T47D (cell line): ENCODE measurements at regions not wholly inside any gene's neighbourhood (a gene's known extent, or its start where the extent isn't known, plus 50 kb on each side); places are given as distances from the start of the nearest gene placed in this dataset.
"Not testable (repeated sequence)": the region's sequence is repeated elsewhere in the genome, so short reads cannot be mapped to it uniquely, and the experiment has no call there.

Source experiments
- DNase-seq, 2 experiments: peaks; one replicate each; pipeline versions ENCODE4 v3.0.0 to v3.0.0-alpha.2; 2011 to 2012; ENCODE audit warnings: low read depth in 1 of 2, low spot score in 1 of 2
- JUND ChIP-seq: IDR thresholded peaks from 2 replicates; pipeline ENCODE4 v1.6.1; 2012; ENCODE audit warnings: low read depth
- in situ Hi-C: cut with HindIII; loops from 2 replicates; pipeline ENCODE4 v1.10.0; 2016; ENCODE audit warnings: low sequenced_read_pairs, low pct_unique_long_range_greater_than_20kb

- in situ Hi-C loops: no loop called here
- DNase-seq: no peak
Measured at GRCh38 chr5:5765066-5765850, 342.8 kb downstream of the ICE1 start.

GRCh38 chr5:5764246-5764645 lies 341.8 kb downstream of the ICE1 start:
- in situ Hi-C loops: no loop called here
- no peak for DNase-seq
- TF ChIP-seq JUND: no peak

More at GRCh38 chr5:5765066-5765850, 342.8 kb downstream of the ICE1 start:
- TF ChIP-seq JUND: no peak

GRCh38 chr5:5756762-5757161 lies 334.3 kb downstream of the ICE1 start:
- DNase-seq: no peak
- in situ Hi-C loops: no loop called here
- no peak for TF ChIP-seq JUND

- in situ Hi-C loops: no loop called here
- no peak for DNase-seq
- TF ChIP-seq JUND: no peak
Measured at GRCh38 chr5:5755888-5756287, 333.4 kb downstream of the ICE1 start.

GRCh38 chr5:5752844-5753243 lies 330.4 kb downstream of the ICE1 start:
- no peak for TF ChIP-seq JUND
- no peak for DNase-seq
- in situ Hi-C loops: no loop called here

- in situ Hi-C loops: no loop called here
- TF ChIP-seq JUND: no peak
- DNase-seq: no peak
Measured at GRCh38 chr5:5751987-5752386, 329.5 kb downstream of the ICE1 start.

- in situ Hi-C loops: no loop called here
- no peak for TF ChIP-seq JUND
- no peak for DNase-seq
Measured at GRCh38 chr5:5751498-5751897, 329.0 kb downstream of the ICE1 start.

- no peak for DNase-seq
- no peak for TF ChIP-seq JUND
- in situ Hi-C loops: no loop called here
Measured at GRCh38 chr5:5741418-5741817, 318.9 kb downstream of the ICE1 start.

- TF ChIP-seq JUND: no peak
- DNase-seq: no peak
- in situ Hi-C loops: no loop called here
Measured at GRCh38 chr5:5739490-5739945, 317.0 kb downstream of the ICE1 start.

GRCh38 chr5:5738797-5739489 lies 316.5 kb downstream of the ICE1 start:
- DNase-seq: no peak
- in situ Hi-C loops: no loop called here
- TF ChIP-seq JUND: no peak

GRCh38 chr5:5736007-5736406 lies 313.5 kb downstream of the ICE1 start:
- no peak for TF ChIP-seq JUND
- in situ Hi-C loops: no loop called here
- no peak for DNase-seq

- DNase-seq, in situ Hi-C loops: not testable (repeated sequence)
Measured at GRCh38 chr5:5733058-5733457, 310.6 kb downstream of the ICE1 start.

GRCh38 chr5:5726401-5726800 lies 303.9 kb downstream of the ICE1 start:
- TF ChIP-seq JUND: no peak
- no peak for DNase-seq
- in situ Hi-C loops: no loop called here

GRCh38 chr5:5721881-5722280 lies 299.4 kb downstream of the ICE1 start:
- no peak for TF ChIP-seq JUND
- DNase-seq: peak in 1 of 2 experiments; percentile 61
- in situ Hi-C loops: no loop called here
